Keratinocyte (primary cell): ENCODE measurements at regions not wholly inside any gene's neighbourhood (a gene's known extent, or its start where the extent isn't known, plus 50 kb on each side); places are given as distances from the start of the nearest gene placed in this dataset.

Experiments
- DNase-seq: peaks from one replicate; pipeline ENCODE4 v3.0.0-alpha.2; 2011; ENCODE audit warnings: low read depth, missing footprints, low spot score
- FAIRE-seq: peaks from 2 replicates; lab custom pipeline; 2011; peaks lifted over from hg19 to GRCh38; lab: Jason Lieb, UNC
- H2AFZ ChIP-seq: 2 replicates; pipeline ENCODE4 v1.6.0; 2012; ENCODE audit warnings: low read length, control low read depth, inconsistent platforms; ENCODE audit not compliant: control insufficient read depth
- H3K27ac ChIP-seq: 2 replicates; pipeline ENCODE4 v1.5.1; 2011; ENCODE audit warnings: low read length; ENCODE audit not compliant: control insufficient read depth, insufficient read depth
- H3K27me3 ChIP-seq: 3 replicates; pipeline ENCODE4 v1.6.0; 2011; ENCODE audit warnings: low read length; ENCODE audit not compliant: control insufficient read depth, insufficient read depth; ENCODE audit errors: extremely low read depth
- H3K36me3 ChIP-seq, 2 experiments: 2 replicates in 1 of 2; 3 replicates in 1 of 2; pipeline ENCODE4 v1.5.1; 2011; ENCODE audit warnings: low read length in 2 of 2, mild to moderate bottlenecking in 1 of 2; ENCODE audit not compliant: control insufficient read depth in 2 of 2, insufficient read depth in 2 of 2; ENCODE audit errors: extremely low read depth in 1 of 2
- H3K4me1 ChIP-seq: 3 replicates; pipeline ENCODE4 v1.5.1; 2011; ENCODE audit warnings: low read length; ENCODE audit not compliant: control insufficient read depth, insufficient read depth; ENCODE audit errors: extremely low read depth
- H3K4me2 ChIP-seq: 3 replicates; pipeline ENCODE4 v1.6.0; 2011; ENCODE audit warnings: low read depth, low read length; ENCODE audit not compliant: control insufficient read depth, insufficient read depth; ENCODE audit errors: extremely low read depth
- H3K4me3 ChIP-seq, 3 experiments: fragments of 200-600 bp in 1 of 3; sonication (generic) in 1 of 3; 2 replicates in 2 of 3; 3 replicates in 1 of 3; pipeline ENCODE4 v1.5.1; 2011 to 2016; ENCODE audit warnings: low read length in 3 of 3, mild to moderate bottlenecking in 3 of 3, control low read depth in 2 of 3, inconsistent platforms in 1 of 3, low read depth in 1 of 3, mixed read lengths in 1 of 3, mixed run types in 1 of 3, moderate library complexity in 1 of 3; ENCODE audit not compliant: control insufficient read depth in 2 of 3, insufficient read depth in 2 of 3; ENCODE audit errors: extremely low read depth in 1 of 3
- H3K79me2 ChIP-seq: 2 replicates; pipeline ENCODE4 v1.6.0; 2012; ENCODE audit warnings: low read length; ENCODE audit not compliant: control insufficient read depth, insufficient read depth
- H3K9ac ChIP-seq: 3 replicates; pipeline ENCODE4 v1.6.0; 2011; ENCODE audit warnings: low read length; ENCODE audit not compliant: control insufficient read depth, insufficient read depth; ENCODE audit errors: extremely low read depth
- H3K9me1 ChIP-seq: 3 replicates; pipeline ENCODE4 v1.6.0; 2011; ENCODE audit warnings: low read length; ENCODE audit not compliant: control insufficient read depth, insufficient read depth; ENCODE audit errors: extremely low read depth
- H3K9me3 ChIP-seq: 2 replicates; pipeline ENCODE4 v1.5.1; 2012; ENCODE audit warnings: low read depth, low read length; ENCODE audit not compliant: control insufficient read depth
- H4K20me1 ChIP-seq: 3 replicates; pipeline ENCODE4 v1.6.0; 2011; ENCODE audit warnings: low read length; ENCODE audit not compliant: control insufficient read depth, insufficient read depth; ENCODE audit errors: extremely low read depth
- CTCF ChIP-seq, 3 experiments: IDR thresholded peaks in 1 of 3; conservative IDR thresholded peaks in 1 of 3; optimal IDR thresholded peaks in 1 of 3; 2 replicates in 2 of 3; 3 replicates in 1 of 3; pipeline versions ENCODE3 to v1.5.1; 2011; ENCODE audit warnings: low read length in 3 of 3, mild to moderate bottlenecking in 3 of 3, moderate library complexity in 2 of 3, control low read depth in 1 of 3, inconsistent platforms in 1 of 3; ENCODE audit not compliant: insufficient read depth in 2 of 3; ENCODE audit errors: extremely low read depth in 1 of 3
- EZH2 ChIP-seq: IDR thresholded peaks from one replicate; pipeline ENCODE4 v1.6.1; 2012; ENCODE audit warnings: inconsistent platforms, mild to moderate bottlenecking, low read length, moderate library complexity
- dilution Hi-C: fragments of 300-500 bp; cut with MboI; formaldehyde crosslinking; loops from one replicate; pipeline ENCODE4 v1.7.0; 2020; ENCODE audit warnings: low sequenced_read_pairs; ENCODE audit not compliant: extremely low pct_ligation_motif_present

- H4K20me1 ChIP-seq = no peaks in the 10 kb centered on the region
- H3K9ac ChIP-seq = no peak overlapping the region
- H2AFZ ChIP-seq = no peak overlapping the region
- no peaks in the 10 kb centered on the region for H3K9me3 ChIP-seq
- H3K79me2 ChIP-seq = no peaks in the 10 kb centered on the region
- no peaks in the 10 kb centered on the region for H3K9me1 ChIP-seq
- dilution Hi-C loops = no loop called here
- DNase-seq (no peak), FAIRE-seq (no peak)
- no peaks in the 10 kb centered on the region for H3K4me1 ChIP-seq
- no peaks in the 10 kb centered on the region for H3K36me3 ChIP-seq
- H3K4me3 ChIP-seq = no peak overlapping the region
- no peak for TF ChIP-seq EZH2
- no peak for TF ChIP-seq CTCF (optimal IDR thresholded peaks at IDR 0.05 in 1 of 3, IDR thresholded peaks at IDR 0.05 in 1 of 3, conservative IDR thresholded peaks at IDR 0.05 in 1 of 3; ENCODE audit: extremely low read depth in 1 of 3, insufficient read depth in 2 of 3, low read length in 3 of 3)
- no peak overlapping the region for H3K27ac ChIP-seq
- no peak overlapping the region for H3K4me2 ChIP-seq
- no peaks in the 10 kb centered on the region for H3K27me3 ChIP-seq
Measured at GRCh38 chr7:13225068-13225467, 537.6 kb downstream of the ARL4A start.

GRCh38 chr7:13226385-13226784, 539.0 kb downstream of the ARL4A start:
- no peaks in the 10 kb centered on the region for H3K36me3 ChIP-seq
- FAIRE-seq (no peak), DNase-seq (no peak)
- no peaks in the 10 kb centered on the region for H3K4me1 ChIP-seq
- H4K20me1 ChIP-seq = no peaks in the 10 kb centered on the region
- H3K9ac ChIP-seq = no peak overlapping the region
- H2AFZ ChIP-seq = no peak overlapping the region
- dilution Hi-C loops = no loop called here
- H3K9me1 ChIP-seq = no peaks in the 10 kb centered on the region
- H3K79me2 ChIP-seq = no peaks in the 10 kb centered on the region
- TF ChIP-seq CTCF (optimal IDR thresholded peaks at IDR 0.05 in 1 of 3, IDR thresholded peaks at IDR 0.05 in 1 of 3, conservative IDR thresholded peaks at IDR 0.05 in 1 of 3; ENCODE audit: extremely low read depth in 1 of 3, insufficient read depth in 2 of 3, low read length in 3 of 3) (no peak), EZH2 (no peak)
- H3K27ac ChIP-seq = no peak overlapping the region
- H3K9me3 ChIP-seq = no peaks in the 10 kb centered on the region
- H3K4me3 ChIP-seq = no peak overlapping the region
- H3K4me2 ChIP-seq = no peak overlapping the region
- H3K27me3 ChIP-seq = no peaks in the 10 kb centered on the region
